ENCODE measurements at regions not wholly inside any gene's neighbourhood (a gene's known extent, or its start where the extent isn't known, plus 50 kb on each side); places are given as distances from the start of the nearest gene placed in this dataset.

DNA sequence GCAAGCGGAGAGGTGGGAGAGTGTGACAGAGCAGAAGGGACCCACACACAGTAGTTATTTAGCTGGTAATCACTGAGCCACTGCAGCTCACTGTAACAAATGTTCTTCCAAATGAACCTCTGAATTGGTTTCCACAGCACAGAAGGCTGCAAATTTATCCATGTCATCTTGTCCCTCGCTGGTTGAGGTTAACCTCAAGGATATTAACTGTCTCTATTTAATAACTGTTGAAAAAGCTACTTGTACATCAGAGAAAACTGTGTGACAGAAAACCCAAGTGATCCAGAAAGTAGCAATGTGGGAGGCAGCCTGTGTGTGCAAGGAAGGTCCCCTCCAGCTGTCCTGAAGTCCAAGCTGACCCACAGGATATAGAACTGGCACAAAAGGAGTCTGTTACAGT lies 153.6 kb downstream of the DSEL start:
- Histone ChIP-seq H3K9me3 (no peaks in the 10 kb centered on the region), H3K4me1 (ENCODE audit: control insufficient read depth in 1 of 2, insufficient read depth in 1 of 2, low read depth in 1 of 2, low read length in 1 of 2) (no peaks in the 10 kb centered on the region), H3K4me3 (ENCODE audit: low read depth in 1 of 2, low read length in 1 of 2) (no peak overlapping the region), H3K36me3 (no peaks in the 10 kb centered on the region), H3K27ac (no peak overlapping the region), H3K27me3 (no peaks in the 10 kb centered on the region)
- TF ChIP-seq, protein P1, sequence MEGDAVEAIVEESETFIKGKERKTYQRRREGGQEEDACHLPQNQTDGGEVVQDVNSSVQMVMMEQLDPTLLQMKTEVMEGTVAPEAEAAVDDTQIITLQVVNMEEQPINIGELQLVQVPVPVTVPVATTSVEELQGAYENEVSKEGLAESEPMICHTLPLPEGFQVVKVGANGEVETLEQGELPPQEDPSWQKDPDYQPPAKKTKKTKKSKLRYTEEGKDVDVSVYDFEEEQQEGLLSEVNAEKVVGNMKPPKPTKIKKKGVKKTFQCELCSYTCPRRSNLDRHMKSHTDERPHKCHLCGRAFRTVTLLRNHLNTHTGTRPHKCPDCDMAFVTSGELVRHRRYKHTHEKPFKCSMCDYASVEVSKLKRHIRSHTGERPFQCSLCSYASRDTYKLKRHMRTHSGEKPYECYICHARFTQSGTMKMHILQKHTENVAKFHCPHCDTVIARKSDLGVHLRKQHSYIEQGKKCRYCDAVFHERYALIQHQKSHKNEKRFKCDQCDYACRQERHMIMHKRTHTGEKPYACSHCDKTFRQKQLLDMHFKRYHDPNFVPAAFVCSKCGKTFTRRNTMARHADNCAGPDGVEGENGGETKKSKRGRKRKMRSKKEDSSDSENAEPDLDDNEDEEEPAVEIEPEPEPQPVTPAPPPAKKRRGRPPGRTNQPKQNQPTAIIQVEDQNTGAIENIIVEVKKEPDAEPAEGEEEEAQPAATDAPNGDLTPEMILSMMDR (IDR thresholded peaks at IDR 0.05), result no peak

DNA sequence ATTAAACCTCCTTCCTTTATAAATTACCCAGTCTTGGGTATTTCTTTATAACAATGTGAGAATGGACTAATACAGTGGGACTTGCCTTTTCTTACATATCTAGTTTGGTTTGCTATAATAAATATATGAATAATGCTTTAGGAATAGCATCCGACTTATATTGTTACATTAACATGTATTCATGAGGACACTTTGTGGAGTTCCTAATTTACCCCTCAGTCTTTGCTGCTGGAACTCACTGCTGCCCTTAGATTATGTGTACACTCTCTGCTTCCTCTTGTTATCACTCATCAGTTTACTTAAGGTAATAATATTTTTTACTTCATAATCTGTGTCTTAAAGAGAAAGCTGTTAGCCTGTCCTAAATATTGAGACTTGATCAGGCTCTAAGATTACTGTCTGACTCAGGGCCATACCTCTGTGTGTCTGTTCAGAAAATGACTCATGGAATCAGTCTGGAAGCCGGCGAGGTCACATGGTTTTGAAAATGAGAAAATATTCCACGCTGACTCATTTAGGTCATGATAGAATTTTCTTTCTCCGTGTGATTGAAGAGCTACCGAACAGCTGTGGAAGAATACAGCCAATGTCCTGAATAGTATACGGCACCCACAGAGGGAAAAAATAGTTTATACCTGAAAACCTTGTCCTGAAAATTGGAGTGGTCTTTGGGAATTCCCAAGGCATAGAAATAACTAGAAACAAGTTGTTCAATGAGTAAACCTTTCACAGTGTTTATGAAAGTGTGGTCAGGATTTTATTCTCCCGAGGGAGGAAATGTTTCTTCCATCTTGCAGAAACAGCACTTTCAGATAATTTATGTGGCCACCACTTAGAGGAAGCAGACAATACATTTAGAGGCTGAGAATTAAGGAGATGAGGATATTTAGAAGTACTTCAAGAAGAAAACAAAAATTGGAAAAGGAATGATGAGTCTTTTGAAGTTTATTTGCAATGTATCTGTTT lies 156.4 kb downstream of the DSEL start:
- H3K9me3 ChIP-seq, result no peaks in the 10 kb centered on the region
- H3K4me3 ChIP-seq (ENCODE audit: low read depth in 1 of 2, low read length in 1 of 2), result no peak overlapping the region
- no peaks in the 10 kb centered on the region for H3K4me1 ChIP-seq (ENCODE audit: control insufficient read depth in 1 of 2, insufficient read depth in 1 of 2, low read depth in 1 of 2, low read length in 1 of 2)
- H3K27me3 ChIP-seq, result no peaks in the 10 kb centered on the region
- H3K36me3 ChIP-seq, result no peaks in the 10 kb centered on the region
- H3K27ac ChIP-seq, result no peak overlapping the region
- TF ChIP-seq, protein P1 (IDR thresholded peaks at IDR 0.05), result no peak

DNA sequence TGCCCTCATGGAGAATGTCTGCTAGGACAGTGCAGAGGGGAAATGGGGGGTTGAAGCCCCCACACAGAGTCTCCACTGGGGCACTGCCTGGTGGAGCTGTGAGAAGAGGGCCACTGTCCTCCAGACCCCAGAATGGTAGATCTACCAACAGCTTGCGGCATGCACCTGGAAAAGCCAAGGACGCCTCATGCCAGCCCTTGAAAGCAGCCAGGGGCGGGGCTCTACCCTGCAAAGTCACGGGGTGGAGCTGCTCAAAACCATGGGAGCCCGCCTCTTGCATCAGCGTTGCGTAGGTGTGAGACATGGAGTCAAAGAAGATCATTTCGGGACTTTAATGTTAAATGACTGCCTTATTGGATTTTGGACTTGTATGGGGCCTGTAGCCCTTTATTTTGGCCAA lies 157.6 kb downstream of the DSEL start:
- Histone ChIP-seq H3K27me3 (no peaks in the 10 kb centered on the region), H3K9me3 (no peaks in the 10 kb centered on the region), H3K4me1 (ENCODE audit: control insufficient read depth in 1 of 2, insufficient read depth in 1 of 2, low read depth in 1 of 2, low read length in 1 of 2) (no peaks in the 10 kb centered on the region), H3K4me3 (ENCODE audit: low read depth in 1 of 2, low read length in 1 of 2) (no peak overlapping the region), H3K27ac (no peak overlapping the region), H3K36me3 (no peaks in the 10 kb centered on the region)
- TF ChIP-seq, protein P1 (IDR thresholded peaks at IDR 0.05), result no peak

DNA sequence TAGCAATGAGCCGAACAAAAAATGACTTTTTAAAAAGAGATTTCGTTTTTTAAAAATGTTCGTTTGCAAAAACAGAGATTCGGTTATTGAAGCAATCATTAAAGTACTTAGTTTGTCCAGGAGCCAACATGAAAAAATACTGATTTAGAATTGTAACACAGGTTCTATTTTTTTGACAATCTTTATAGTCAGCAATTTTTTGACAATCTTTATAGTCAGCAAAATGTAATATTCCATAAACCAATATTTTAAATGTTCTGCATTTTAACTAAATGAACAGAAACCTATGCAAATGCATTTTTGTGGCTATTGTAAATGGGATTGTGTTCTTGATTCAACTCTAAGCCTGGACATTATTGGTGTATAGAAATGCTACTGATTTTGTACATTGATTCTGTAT lies 161.8 kb downstream of the DSEL start:
- Histone ChIP-seq H3K36me3 (no peaks in the 10 kb centered on the region), H3K9me3 (no peaks in the 10 kb centered on the region), H3K27ac (no peak overlapping the region), H3K4me3 (ENCODE audit: low read depth in 1 of 2, low read length in 1 of 2) (no peak overlapping the region), H3K4me1 (ENCODE audit: control insufficient read depth in 1 of 2, insufficient read depth in 1 of 2, low read depth in 1 of 2, low read length in 1 of 2) (no peaks in the 10 kb centered on the region), H3K27me3 (no peaks in the 10 kb centered on the region)
- TF ChIP-seq, protein P1 (IDR thresholded peaks at IDR 0.05), result no peak

DNA sequence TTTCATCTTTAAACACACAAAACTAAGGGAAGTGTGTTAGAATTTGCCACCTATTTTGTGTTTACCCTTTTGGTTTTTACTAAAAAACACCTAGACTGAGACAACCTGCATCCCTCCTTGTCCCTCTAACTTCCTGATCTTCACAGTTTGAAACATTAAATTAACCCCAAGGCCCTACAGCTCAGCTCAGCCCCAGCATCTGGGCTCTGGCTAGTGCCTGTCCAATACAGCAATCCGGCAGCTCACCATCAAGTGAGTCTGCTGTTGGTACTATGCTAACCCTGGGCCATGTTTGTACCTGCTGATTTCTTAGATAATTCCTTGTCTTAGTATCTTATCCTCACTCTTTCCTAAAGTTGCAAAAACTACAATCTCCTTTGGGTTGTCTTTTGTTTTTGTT lies 162.4 kb downstream of the DSEL start:
- TF ChIP-seq, protein P1 (IDR thresholded peaks at IDR 0.05), result no peak
- H3K27ac ChIP-seq, result no peak overlapping the region
- H3K4me3 ChIP-seq (ENCODE audit: low read depth in 1 of 2, low read length in 1 of 2), result no peak overlapping the region
- H3K27me3 ChIP-seq, result no peaks in the 10 kb centered on the region
- H3K36me3 ChIP-seq, result no peaks in the 10 kb centered on the region
- H3K4me1 ChIP-seq (ENCODE audit: control insufficient read depth in 1 of 2, insufficient read depth in 1 of 2, low read depth in 1 of 2, low read length in 1 of 2), result no peaks in the 10 kb centered on the region
- H3K9me3 ChIP-seq, result no peaks in the 10 kb centered on the region

Measured in neutrophil (primary cell).